Breast epithelium (tissue), 3 donors: ENCODE measurements at regions not wholly inside any gene's neighbourhood (a gene's known extent, or its start where the extent isn't known, plus 50 kb on each side); places are given as distances from the start of the nearest gene placed in this dataset.

Experiments
- POLR2A ChIP-seq: fragments of 450-650 bp; IDR thresholded peaks from one replicate; pipeline ENCODE4 v1.6.1; 2016; ENCODE audit warnings: antibody characterized with exemption, mild to moderate bottlenecking, moderate library complexity
- TF ChIP-seq, protein P1 (sequence below), 3 donors: fragments of 450-650 bp; IDR thresholded peaks; one replicate each; pipeline ENCODE4 v1.5.1; 2016 to 2017; ENCODE audit warnings: antibody characterized with exemption in 3 of 3, mild to moderate bottlenecking in 3 of 3, moderate library complexity in 3 of 3

DNA sequence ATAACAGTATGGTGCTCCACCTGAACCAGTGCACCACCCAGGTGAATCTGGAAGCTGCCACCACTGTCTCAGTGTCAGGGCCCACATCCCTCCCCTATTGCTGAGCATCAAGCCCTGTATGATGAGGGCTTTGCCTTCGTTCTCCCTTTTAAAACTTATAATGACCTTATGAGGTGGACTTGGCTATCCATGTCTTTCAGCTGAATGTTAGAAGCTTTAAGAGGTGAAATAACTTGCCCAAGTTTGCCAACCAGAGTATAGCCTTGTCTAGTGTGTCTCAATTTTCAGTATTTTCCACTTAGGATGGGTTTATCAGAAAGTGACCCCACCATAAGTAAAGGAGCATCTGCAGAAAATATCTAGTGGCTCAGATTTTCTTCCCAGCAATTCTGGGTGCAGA, 87.8 kb downstream of the SHOX2 start:
- TF ChIP-seq, protein P1, sequence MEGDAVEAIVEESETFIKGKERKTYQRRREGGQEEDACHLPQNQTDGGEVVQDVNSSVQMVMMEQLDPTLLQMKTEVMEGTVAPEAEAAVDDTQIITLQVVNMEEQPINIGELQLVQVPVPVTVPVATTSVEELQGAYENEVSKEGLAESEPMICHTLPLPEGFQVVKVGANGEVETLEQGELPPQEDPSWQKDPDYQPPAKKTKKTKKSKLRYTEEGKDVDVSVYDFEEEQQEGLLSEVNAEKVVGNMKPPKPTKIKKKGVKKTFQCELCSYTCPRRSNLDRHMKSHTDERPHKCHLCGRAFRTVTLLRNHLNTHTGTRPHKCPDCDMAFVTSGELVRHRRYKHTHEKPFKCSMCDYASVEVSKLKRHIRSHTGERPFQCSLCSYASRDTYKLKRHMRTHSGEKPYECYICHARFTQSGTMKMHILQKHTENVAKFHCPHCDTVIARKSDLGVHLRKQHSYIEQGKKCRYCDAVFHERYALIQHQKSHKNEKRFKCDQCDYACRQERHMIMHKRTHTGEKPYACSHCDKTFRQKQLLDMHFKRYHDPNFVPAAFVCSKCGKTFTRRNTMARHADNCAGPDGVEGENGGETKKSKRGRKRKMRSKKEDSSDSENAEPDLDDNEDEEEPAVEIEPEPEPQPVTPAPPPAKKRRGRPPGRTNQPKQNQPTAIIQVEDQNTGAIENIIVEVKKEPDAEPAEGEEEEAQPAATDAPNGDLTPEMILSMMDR (IDR thresholded peaks at IDR 0.05) = no peak
- TF ChIP-seq POLR2A = no peak
